NT2/D1 (cell line): ENCODE measurements at regions not wholly inside any gene's neighbourhood (a gene's known extent, or its start where the extent isn't known, plus 50 kb on each side); places are given as distances from the start of the nearest gene placed in this dataset.

Experiments
- YY1 ChIP-seq: IDR thresholded peaks from 2 replicates; pipeline ENCODE4 v1.6.1; 2011; ENCODE audit not compliant: insufficient read length, insufficient read depth
- ZNF274 ChIP-seq: IDR thresholded peaks from 2 replicates; pipeline ENCODE4 v1.6.1; 2011; ENCODE audit warnings: mild to moderate bottlenecking, low read depth, low read length

DNA sequence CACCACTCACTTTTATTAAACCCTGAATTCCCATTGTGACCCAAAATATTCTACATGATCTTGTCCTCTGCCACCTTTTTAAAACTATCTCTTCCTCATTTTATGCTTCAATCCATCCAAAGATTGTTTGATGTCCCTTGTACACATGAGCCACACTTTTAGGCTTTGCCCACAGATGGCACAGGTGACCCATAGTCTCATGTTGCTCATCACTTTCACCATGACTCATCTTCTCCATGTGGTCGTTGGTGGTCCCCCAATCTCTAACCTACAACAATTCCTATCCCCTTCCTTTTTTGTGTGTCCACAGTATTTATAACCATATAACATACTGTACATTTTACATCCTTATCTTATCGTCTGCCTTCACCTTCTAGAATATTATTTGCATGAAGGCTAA lies 271.5 kb upstream of the ZWINT start:
- TF ChIP-seq YY1 (no peak), ZNF274 (no peak)
